ENCODE measurements at regions not wholly inside any gene's neighbourhood (a gene's known extent, or its start where the extent isn't known, plus 50 kb on each side); places are given as distances from the start of the nearest gene placed in this dataset.
"Not testable (repeated sequence)": the region's sequence is repeated elsewhere in the genome, so short reads cannot be mapped to it uniquely, and the experiment has no call there.

- TF ChIP-seq CTCF (conservative IDR thresholded peaks at IDR 0.05; ENCODE audit: low read depth, low read length), result no peak
- H3K4me3 ChIP-seq (ENCODE audit: low read depth, low read length), result no peak overlapping the region
- no peak for DNase-seq (ENCODE audit: low read depth)
Measured at GRCh38 chr4:81346719-81347118, 125.0 kb downstream of the RASGEF1B start.

DNA sequence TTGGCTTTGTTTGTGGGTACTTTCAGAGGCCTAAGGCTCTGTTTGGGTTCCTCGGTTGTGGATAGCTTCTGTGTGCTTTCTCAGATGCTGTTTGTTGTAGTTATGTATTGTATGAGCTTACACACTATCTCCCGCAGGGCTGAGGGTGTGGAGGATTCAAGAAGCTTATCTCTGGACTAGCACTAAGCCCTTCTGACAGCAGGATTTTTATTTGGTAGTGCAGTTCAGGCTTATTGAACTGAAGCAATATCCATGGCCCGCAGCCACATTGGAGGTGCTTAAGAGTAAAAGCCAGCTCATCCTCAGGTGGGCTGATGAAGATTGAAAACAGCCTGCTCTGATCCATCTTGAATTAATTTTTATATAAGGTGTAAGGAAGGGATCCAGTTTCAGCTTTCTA, 128.2 kb downstream of the RASGEF1B start:
- H3K4me3 ChIP-seq (ENCODE audit: low read depth, low read length), result no peak overlapping the region
- no peak for DNase-seq (ENCODE audit: low read depth)
- no peak for TF ChIP-seq CTCF (conservative IDR thresholded peaks at IDR 0.05; ENCODE audit: low read depth, low read length)

DNA sequence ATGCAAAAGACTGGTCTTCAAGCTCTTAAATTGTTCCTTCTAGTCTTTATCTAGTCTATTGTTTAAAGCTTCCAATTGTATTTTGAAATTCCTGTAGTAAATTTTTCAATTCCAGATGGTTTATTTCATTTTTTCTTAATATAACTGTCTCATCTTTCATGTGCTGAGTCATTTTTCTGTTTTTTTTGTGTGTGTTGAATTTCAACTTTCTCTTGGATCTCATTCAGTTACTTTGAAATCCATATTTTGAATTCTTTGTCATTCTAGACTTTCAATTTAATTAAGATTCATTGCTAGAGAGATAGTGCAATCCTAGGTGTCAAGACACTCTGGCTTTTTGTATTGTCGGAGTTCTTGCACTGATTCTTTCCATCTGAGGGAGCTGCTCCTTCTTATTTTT, 128.0 kb upstream of the PRKG2 start:
- no peak for DNase-seq (ENCODE audit: low read depth)
- TF ChIP-seq CTCF (conservative IDR thresholded peaks at IDR 0.05; ENCODE audit: low read depth, low read length), result no peak
- no peak overlapping the region for H3K4me3 ChIP-seq (ENCODE audit: low read depth, low read length)

DNA sequence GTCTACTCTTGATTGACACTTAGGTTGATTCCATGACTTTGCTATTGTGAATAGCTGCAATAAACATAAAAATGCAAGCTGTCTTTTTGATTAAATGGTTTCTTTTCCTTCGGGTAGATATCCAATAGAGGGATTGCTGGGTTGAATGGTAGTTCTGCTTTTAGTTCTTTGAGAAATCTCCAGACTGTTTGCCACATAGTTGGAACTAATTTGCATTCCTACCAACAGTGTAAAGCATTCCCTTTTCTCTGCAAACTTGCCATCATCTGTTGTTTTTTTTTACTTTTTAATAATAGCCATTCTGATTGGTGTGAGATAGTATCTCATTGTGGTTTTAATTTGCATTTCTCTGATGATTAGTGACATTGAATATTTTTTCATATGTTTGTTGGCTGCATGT, 122.2 kb upstream of the PRKG2 start:
- TF ChIP-seq CTCF (conservative IDR thresholded peaks at IDR 0.05; ENCODE audit: low read depth, low read length), result no peak
- no peak for DNase-seq (ENCODE audit: low read depth)
- no peak overlapping the region for H3K4me3 ChIP-seq (ENCODE audit: low read depth, low read length)

DNA sequence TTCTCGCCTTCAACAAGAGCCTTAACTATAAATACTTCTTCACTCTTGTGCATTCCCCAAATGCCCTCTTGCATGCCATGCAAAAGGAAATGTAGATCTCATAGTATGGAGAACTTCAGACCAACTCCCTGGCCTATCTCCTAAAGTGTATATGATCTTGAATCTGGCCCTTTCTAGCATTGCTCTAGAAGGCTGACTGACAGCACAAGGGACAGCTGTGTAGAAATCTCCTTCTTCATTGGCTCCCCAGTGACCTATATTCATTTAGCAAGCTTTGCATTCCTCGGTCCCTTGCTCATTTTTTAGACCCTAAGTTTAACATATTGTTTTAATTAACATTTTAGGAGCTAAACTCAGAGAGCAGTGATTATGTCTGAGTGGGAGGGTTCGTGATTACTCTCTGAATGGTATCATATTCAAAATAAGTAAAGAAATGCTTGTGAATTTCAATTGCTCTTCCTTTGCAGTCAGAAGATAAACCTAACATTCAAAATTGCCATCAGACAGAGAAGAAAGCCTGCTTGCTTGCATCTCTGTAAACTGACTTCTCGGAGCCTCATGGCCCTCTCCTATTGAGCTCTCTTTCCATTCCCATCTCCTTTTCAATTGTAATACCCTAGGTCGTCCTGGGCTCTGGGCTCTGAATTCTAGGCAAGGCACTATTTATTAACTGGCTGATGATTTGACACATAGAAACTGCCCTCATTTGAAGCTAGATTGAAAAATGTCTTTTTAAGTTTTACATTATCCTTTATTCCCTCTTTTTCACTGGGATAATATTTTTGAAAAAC, 120.3 kb upstream of the PRKG2 start:
- H3K4me3 ChIP-seq (ENCODE audit: low read depth, low read length), result no peak overlapping the region
- TF ChIP-seq CTCF (conservative IDR thresholded peaks at IDR 0.05; ENCODE audit: low read depth, low read length), result no peak
- no peak for DNase-seq (ENCODE audit: low read depth)

DNA sequence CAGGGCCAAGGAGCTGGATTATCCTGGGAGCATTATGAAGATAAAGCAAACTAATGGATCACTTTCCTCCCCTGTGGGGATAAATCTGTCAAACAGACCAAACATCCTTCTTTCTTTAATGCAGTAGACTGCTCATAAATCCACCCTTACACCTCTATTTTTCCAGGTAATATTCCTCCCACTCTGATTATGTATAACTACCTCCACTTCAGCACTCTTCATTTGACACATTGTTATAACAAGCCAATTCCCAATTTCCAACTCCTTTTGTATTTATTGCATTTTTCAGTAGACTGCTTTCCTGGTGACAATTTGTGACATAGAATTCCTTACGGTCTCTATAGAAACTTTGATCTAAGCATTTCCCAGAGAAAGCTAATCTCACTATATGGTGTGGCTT, 115.0 kb upstream of the PRKG2 start:
- DNase-seq (ENCODE audit: low read depth), result no peak
- TF ChIP-seq CTCF (conservative IDR thresholded peaks at IDR 0.05; ENCODE audit: low read depth, low read length), result no peak
- no peak overlapping the region for H3K4me3 ChIP-seq (ENCODE audit: low read depth, low read length)

DNA sequence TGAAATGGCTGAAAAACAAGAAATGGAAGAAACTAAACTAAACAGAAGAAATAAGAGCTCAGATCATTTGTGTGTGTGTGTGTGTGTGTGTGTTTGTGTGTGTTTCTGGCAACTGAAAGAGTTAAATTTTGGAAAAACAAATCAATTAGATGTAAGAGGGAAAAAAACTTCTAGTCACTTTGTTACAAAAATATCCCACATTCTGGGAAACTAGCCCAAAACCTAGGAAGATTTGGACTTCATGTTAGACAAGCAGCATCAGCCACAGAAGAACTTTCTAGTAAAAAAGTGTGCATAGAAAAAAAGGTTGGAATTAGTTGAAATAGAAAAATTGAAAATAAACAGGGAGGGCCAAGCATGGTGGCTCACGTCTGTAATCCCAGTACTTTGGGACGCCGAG, 111.6 kb upstream of the PRKG2 start:
- DNase-seq (ENCODE audit: low read depth), result no peak
- no peak for TF ChIP-seq CTCF (conservative IDR thresholded peaks at IDR 0.05; ENCODE audit: low read depth, low read length)
- no peak overlapping the region for H3K4me3 ChIP-seq (ENCODE audit: low read depth, low read length)

DNA sequence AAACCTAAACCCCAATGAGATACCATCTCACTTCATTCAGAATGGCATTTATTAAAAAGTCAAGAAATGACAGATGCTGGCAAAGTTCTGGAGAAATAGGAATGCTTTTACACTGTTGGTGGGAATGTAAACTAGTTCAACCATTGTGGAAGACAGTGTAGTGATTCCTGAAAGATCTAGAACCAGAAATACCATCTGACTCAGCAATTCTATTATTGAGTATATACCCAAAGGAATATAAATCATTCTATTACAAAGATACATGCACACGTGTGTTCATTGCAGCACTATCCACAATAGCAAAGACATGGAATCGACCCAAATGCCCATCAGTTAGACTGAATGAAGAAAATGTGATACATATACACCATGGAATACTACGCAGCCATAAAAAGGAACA, 109.6 kb upstream of the PRKG2 start:
- not testable (repeated sequence) for DNase-seq (ENCODE audit: low read depth); H3K4me3 ChIP-seq (ENCODE audit: low read depth, low read length)
